ENCODE measurements at regions not wholly inside any gene's neighbourhood (a gene's known extent, or its start where the extent isn't known, plus 50 kb on each side); places are given as distances from the start of the nearest gene placed in this dataset.

DNA sequence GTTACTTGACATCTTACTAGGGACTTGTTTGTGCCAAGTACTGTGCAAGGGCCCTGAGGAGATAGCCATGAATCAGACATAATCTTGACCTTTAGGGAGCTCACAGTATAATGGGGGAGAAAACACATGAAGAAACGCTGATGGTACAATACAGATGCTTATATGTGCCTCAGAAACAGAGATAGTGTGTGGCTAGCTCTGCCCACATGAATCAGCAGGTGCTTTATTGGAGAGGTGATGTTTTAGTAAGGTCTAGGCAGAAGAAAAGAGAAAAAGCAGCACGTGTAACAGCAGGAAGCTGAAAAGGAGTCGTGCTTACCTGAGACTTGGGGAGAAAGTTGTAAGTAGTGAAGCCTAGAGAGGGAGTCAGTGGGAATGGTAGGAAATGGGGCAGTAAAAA, 60.6 kb upstream of the LMO4 start:
- DNase-seq (ENCODE audit: low read depth in 2 of 2), result no peak
- H3K4me3 ChIP-seq (replicated peaks in 1 of 2; ENCODE audit: low read depth in 2 of 2, low read length in 2 of 2), result no peak overlapping the region
- TF ChIP-seq, protein P1, sequence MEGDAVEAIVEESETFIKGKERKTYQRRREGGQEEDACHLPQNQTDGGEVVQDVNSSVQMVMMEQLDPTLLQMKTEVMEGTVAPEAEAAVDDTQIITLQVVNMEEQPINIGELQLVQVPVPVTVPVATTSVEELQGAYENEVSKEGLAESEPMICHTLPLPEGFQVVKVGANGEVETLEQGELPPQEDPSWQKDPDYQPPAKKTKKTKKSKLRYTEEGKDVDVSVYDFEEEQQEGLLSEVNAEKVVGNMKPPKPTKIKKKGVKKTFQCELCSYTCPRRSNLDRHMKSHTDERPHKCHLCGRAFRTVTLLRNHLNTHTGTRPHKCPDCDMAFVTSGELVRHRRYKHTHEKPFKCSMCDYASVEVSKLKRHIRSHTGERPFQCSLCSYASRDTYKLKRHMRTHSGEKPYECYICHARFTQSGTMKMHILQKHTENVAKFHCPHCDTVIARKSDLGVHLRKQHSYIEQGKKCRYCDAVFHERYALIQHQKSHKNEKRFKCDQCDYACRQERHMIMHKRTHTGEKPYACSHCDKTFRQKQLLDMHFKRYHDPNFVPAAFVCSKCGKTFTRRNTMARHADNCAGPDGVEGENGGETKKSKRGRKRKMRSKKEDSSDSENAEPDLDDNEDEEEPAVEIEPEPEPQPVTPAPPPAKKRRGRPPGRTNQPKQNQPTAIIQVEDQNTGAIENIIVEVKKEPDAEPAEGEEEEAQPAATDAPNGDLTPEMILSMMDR (IDR thresholded peaks at IDR 0.05; ENCODE audit: low read depth, low read length), result no peak

DNA sequence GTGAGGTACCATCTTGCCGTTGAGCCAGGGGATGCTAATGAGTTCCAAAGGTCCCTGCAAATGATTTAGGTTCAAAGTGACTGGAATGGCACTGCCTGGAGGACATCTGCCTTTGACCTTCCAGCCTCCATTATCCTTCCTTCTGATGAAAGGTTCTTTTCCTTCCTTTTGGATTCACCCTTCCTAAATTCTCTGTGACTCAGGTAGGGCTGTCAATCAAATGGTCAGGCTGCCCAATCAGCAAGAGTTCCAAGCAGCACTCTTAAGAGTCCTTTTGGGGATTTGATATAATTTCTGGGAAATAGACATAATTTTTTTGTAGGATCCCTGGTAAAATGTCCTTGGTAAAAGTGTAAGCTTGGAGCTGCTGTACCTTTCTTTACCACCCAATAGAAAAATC, 58.8 kb upstream of the LMO4 start:
- TF ChIP-seq, protein P1 (IDR thresholded peaks at IDR 0.05; ENCODE audit: low read depth, low read length), result no peak
- H3K4me3 ChIP-seq (replicated peaks in 1 of 2; ENCODE audit: low read depth in 2 of 2, low read length in 2 of 2), result no peak overlapping the region
- DNase-seq (ENCODE audit: low read depth in 2 of 2), result no peak

DNA sequence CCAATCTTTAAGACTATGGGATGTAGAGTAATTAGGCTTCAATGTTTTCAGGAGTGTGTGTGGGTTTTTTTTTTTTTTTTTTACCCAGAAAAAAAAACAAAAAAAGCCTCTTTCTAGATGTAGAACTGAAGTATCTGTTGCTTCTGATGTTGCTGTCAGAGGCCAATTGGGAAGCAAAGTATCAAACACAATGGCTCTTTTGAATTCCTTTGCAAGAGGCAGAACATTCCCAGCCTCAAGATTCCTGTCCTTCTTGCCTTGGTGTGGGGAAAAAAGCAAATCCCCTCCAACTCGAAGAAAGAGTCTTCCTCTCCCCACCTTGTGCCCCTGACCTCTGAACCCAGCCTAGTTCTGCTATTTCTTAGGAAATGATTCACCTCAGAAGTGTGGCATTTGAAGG, 55.4 kb upstream of the LMO4 start:
- no peak for DNase-seq (ENCODE audit: low read depth in 2 of 2)
- H3K4me3 ChIP-seq (replicated peaks in 1 of 2; ENCODE audit: low read depth in 2 of 2, low read length in 2 of 2), result no peak overlapping the region
- TF ChIP-seq, protein P1 (IDR thresholded peaks at IDR 0.05; ENCODE audit: low read depth, low read length), result no peak

DNA sequence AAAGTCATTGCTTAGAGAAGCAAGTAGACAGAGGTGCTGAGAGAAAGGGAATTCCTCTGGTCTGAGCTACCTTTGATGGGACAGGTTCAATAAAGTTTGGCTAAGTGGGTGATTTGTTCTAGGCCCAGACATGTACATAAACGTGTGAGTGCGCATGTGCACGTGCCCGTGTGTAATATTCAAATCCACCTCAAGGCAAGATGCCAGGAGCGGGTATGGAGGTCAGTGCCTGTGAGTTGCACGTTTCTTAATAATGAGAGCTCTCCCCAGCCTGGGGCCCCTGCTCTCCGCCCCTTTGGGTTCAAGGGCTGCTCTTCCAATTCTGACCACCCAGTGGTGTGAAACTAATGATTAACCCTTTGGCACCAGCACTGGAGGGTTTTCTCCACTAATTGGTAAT, 53.8 kb upstream of the LMO4 start:
- no peak for DNase-seq (ENCODE audit: low read depth in 2 of 2)
- no peak overlapping the region for H3K4me3 ChIP-seq (replicated peaks in 1 of 2; ENCODE audit: low read depth in 2 of 2, low read length in 2 of 2)
- TF ChIP-seq, protein P1 (IDR thresholded peaks at IDR 0.05; ENCODE audit: low read depth, low read length), result no peak

DNA sequence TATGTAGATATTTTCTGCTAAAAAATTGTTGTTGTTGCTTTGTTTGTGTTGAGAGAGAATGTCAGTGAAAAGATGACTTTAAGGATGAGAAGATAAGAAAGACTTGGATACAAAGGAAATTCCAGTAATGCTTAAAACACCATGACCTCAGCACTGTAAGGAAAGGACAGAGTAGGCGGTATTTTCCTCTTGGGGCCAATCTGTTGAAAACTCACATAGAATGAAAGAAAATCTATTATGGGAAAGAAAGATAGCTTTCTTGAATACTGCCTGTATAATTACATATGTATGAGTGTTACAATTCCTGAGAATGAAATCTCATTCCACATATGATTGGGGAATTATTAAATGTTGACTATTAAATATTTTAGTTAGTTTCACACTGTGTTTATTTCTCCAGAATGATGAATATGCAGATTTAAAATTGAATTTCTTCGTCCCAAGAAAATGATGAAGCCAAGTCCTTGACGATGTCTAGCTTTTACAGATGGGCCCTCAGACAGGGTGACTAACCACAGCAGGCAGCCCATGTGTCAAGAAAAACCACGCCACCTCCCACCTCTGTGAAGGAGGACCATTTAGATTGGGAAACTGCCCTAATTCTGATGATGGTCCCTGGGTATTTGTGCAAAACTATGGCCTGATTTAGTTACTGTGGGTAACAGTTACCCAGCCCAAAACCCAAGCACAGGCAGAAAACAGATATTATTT, 49.7 kb upstream of the LMO4 start:
- peak; percentile 48 to 53 for DNase-seq (ENCODE audit: low read depth in 2 of 2)
- no peak overlapping the region for H3K4me3 ChIP-seq (replicated peaks in 1 of 2; ENCODE audit: low read depth in 2 of 2, low read length in 2 of 2)
- TF ChIP-seq, protein P1 (IDR thresholded peaks at IDR 0.05; ENCODE audit: low read depth, low read length), result no peak
